IPS-18a (cell line): ENCODE measurements at regions not wholly inside any gene's neighbourhood (a gene's known extent, or its start where the extent isn't known, plus 50 kb on each side); places are given as distances from the start of the nearest gene placed in this dataset.

ENCODE experiments used
- H3K27ac ChIP-seq: one replicate; pipeline ENCODE4 v1.5.1; 2013; ENCODE audit warnings: low read length
- H3K27me3 ChIP-seq: one replicate; pipeline ENCODE4 v1.6.1; 2013; ENCODE audit warnings: mild to moderate bottlenecking, low read length; ENCODE audit not compliant: control insufficient read depth, insufficient read depth
- H3K36me3 ChIP-seq: one replicate; pipeline ENCODE4 v1.6.1; 2013; ENCODE audit warnings: low read depth, low read length; ENCODE audit not compliant: control insufficient read depth
- H3K4me1 ChIP-seq: one replicate; pipeline ENCODE4 v1.6.1; 2013; ENCODE audit warnings: low read depth, low read length; ENCODE audit not compliant: control insufficient read depth
- H3K4me3 ChIP-seq: one replicate; pipeline ENCODE4 v1.5.1; 2013; ENCODE audit warnings: low read length
- H3K9ac ChIP-seq: one replicate; pipeline ENCODE4 v1.6.1; 2013; ENCODE audit warnings: mild to moderate bottlenecking, low read length, moderate library complexity
- H3K9me3 ChIP-seq: one replicate; pipeline ENCODE4 v1.6.1; 2013; ENCODE audit warnings: low read depth, low read length; ENCODE audit not compliant: control insufficient read depth

DNA sequence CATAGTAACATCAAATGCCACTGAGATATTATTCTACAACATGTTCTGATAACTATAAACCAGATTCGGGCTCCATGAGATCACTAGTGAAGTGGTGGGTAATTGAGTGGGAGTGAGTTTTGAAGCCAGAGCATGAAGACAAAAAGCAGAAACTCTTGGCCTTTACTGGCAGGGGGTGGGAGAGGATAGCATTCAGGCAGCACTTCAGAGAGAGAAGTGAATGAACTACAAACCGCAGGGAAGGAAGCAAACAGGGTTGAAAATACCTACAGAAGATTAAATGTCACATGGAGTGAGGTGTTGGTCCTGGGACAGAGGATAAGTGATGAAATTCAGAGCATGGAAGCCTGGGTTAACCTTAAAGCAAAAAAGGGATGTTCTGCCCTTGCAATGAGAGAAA is 250.0 kb downstream of the EPM2A start:
- Histone ChIP-seq H3K36me3 (no peaks in the 10 kb centered on the region), H3K9me3 (no peaks in the 10 kb centered on the region), H3K4me1 (no peaks in the 10 kb centered on the region), H3K27ac (no peak overlapping the region), H3K9ac (no peak overlapping the region), H3K4me3 (no peak overlapping the region), H3K27me3 (no peaks in the 10 kb centered on the region)

DNA sequence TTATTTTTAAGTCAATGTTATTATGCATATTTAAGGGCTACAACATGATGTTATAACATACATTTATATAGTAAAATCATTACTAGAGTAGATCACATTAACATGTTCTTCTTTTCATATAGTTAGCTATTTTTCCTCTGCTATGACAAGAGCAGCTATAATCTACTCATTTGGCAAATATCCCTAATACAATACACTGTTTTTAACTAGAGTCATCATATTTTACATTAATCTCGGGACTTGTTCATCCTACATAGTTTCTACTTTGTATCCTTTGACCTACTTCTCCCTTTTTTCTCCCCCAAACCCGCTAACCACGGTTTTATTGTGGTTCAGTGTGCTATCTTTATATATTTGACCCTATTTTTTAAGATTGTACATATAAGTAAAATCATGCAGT is 249.0 kb downstream of the EPM2A start:
- no peak overlapping the region for H3K4me3 ChIP-seq
- H3K9me3 ChIP-seq = no peaks in the 10 kb centered on the region
- H3K4me1 ChIP-seq = no peaks in the 10 kb centered on the region
- H3K36me3 ChIP-seq = no peaks in the 10 kb centered on the region
- no peak overlapping the region for H3K9ac ChIP-seq
- no peak overlapping the region for H3K27ac ChIP-seq
- H3K27me3 ChIP-seq = no peaks in the 10 kb centered on the region

DNA sequence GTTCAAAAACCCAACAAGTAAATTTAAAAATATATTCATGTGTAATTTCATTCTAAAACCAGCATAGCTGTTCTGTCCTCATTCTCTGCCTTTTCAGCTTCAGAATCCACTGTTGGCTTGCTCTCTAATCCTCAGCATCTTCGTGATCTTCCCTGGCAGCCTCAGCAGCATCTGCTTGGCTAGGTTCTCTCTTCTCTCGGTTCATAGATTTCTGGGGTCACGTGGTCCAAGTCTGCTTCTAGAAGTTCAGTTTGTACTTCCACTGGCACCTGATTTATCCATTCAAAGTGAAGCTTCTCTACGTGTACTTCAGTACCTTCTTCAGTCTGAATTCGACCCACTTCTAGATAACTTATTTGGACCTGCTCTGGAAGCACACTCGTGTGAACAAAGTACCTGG is 245.7 kb downstream of the EPM2A start:
- Histone ChIP-seq H3K27ac (no peak overlapping the region), H3K36me3 (no peaks in the 10 kb centered on the region), H3K9me3 (no peaks in the 10 kb centered on the region), H3K4me3 (no peak overlapping the region), H3K9ac (no peak overlapping the region), H3K4me1 (no peaks in the 10 kb centered on the region), H3K27me3 (no peaks in the 10 kb centered on the region)

- no peaks in the 10 kb centered on the region for H3K36me3 ChIP-seq
- H3K27ac ChIP-seq = no peak overlapping the region
- no peaks in the 10 kb centered on the region for H3K27me3 ChIP-seq
- no peak overlapping the region for H3K4me3 ChIP-seq
- no peaks in the 10 kb centered on the region for H3K4me1 ChIP-seq
- H3K9me3 ChIP-seq = no peaks in the 10 kb centered on the region
- no peak overlapping the region for H3K9ac ChIP-seq
Observed at GRCh38 chr6:145490068-145490467, 245.3 kb downstream of the EPM2A start.

DNA sequence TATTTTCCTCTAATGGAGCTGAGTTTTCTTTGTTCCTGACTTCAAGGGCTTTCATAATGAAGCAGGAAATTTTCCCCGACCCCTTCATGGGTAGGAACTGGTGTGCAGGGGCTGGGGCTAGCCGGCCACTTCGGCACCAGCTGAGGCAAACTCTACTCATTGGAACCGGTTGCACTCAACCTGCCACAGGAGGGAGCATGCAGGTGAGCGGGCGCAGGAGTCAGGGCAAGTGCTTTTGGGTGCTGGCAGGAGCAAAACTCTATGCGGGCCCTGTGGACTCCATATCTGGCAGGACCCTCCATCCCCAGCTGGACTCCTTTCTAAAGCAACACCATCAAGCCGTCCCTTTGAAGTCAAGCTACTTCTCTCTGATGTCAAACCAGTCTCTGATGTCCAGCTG is 244.2 kb downstream of the EPM2A start:
- Histone ChIP-seq H3K4me1 (no peaks in the 10 kb centered on the region), H3K27me3 (no peaks in the 10 kb centered on the region), H3K9me3 (no peaks in the 10 kb centered on the region), H3K9ac (no peak overlapping the region), H3K36me3 (no peaks in the 10 kb centered on the region), H3K4me3 (no peak overlapping the region), H3K27ac (no peak overlapping the region)

DNA sequence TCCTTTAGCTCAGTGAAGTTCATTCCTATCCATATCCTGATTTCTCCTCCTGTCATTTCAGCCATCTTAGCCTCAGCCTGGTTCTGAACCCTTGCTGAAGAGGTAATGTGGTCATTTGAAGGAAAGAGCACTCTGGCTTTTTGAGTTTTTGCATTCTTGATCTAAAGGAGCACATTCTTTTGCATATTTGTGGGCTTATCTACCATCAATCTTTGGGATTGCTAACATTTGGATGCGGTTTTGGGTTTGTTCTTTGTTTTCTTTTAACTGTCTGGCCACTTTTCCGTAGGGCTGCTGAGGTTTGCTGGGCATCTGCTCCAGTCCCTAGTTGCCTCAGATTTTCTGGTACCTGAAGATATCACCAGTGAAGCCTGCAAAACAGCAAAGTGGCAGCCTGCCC is 238.3 kb downstream of the EPM2A start:
- Histone ChIP-seq H3K4me1 (no peaks in the 10 kb centered on the region), H3K36me3 (no peaks in the 10 kb centered on the region), H3K9ac (no peak overlapping the region), H3K27ac (no peak overlapping the region), H3K9me3 (no peaks in the 10 kb centered on the region), H3K27me3 (no peaks in the 10 kb centered on the region), H3K4me3 (no peak overlapping the region)

GRCh38 chr6:145498425-145498824 is 236.9 kb downstream of the EPM2A start:
- Histone ChIP-seq H3K9ac (no peak overlapping the region), H3K9me3 (no peaks in the 10 kb centered on the region), H3K36me3 (no peaks in the 10 kb centered on the region), H3K4me3 (no peak overlapping the region), H3K27me3 (no peaks in the 10 kb centered on the region), H3K27ac (no peak overlapping the region), H3K4me1 (no peaks in the 10 kb centered on the region)

- Histone ChIP-seq H3K36me3 (no peaks in the 10 kb centered on the region), H3K9ac (no peak overlapping the region)
Observed at GRCh38 chr6:145502416-145502815, 232.9 kb downstream of the EPM2A start.

DNA sequence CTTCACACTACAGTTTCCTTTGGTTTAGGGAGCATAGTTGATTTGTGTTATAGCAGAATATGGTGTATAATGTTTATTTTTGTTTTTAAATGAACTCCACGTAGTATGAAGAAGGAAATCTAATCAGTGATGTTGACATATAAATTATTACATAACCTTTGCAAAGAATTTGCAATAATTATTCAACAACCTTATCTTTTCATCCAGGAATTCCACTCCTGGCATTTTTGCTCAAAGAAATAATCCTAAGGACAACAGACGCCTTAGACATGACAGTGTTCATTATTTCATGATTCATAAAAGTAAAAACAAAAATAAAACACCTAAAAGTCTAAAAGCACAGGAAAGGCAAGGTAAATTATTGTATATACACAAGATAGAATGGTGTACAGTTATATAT is 229.2 kb downstream of the EPM2A start:
- H3K9me3 ChIP-seq = no peaks in the 10 kb centered on the region
- H3K4me3 ChIP-seq = no peak overlapping the region
- H3K4me1 ChIP-seq = no peaks in the 10 kb centered on the region
- H3K27ac ChIP-seq = no peak overlapping the region
- no peak overlapping the region for H3K9ac ChIP-seq
- H3K27me3 ChIP-seq = no peaks in the 10 kb centered on the region
- no peaks in the 10 kb centered on the region for H3K36me3 ChIP-seq

More at GRCh38 chr6:145502416-145502815, 232.9 kb downstream of the EPM2A start:
- H3K27me3 ChIP-seq = no peaks in the 10 kb centered on the region
- H3K4me1 ChIP-seq = no peaks in the 10 kb centered on the region
- no peak overlapping the region for H3K4me3 ChIP-seq
- H3K9me3 ChIP-seq = no peaks in the 10 kb centered on the region
- no peak overlapping the region for H3K27ac ChIP-seq

DNA sequence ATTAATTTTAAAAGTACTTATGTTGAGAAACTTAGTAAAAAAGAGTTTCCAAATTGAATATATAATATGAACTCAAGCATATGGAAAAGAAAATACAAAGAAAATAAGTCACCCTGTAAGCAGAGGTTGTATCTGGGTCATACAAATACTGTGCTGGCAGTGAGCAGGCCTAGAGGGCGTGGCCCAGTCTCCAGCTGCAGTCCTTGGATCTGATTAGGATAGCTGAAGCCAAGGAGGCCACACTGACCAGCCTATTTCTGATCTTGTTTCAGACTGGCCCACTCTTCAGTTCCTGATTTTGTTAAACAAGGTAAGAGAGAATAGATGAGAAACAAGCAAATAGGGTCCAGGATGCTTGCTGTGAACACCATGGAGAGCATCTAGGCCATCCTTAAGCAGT is 228.8 kb downstream of the EPM2A start:
- H3K4me1 ChIP-seq = no peaks in the 10 kb centered on the region
- H3K27me3 ChIP-seq = no peaks in the 10 kb centered on the region
- H3K27ac ChIP-seq = no peak overlapping the region
- no peak overlapping the region for H3K4me3 ChIP-seq
- no peaks in the 10 kb centered on the region for H3K36me3 ChIP-seq
- H3K9me3 ChIP-seq = no peaks in the 10 kb centered on the region
- no peak overlapping the region for H3K9ac ChIP-seq

DNA sequence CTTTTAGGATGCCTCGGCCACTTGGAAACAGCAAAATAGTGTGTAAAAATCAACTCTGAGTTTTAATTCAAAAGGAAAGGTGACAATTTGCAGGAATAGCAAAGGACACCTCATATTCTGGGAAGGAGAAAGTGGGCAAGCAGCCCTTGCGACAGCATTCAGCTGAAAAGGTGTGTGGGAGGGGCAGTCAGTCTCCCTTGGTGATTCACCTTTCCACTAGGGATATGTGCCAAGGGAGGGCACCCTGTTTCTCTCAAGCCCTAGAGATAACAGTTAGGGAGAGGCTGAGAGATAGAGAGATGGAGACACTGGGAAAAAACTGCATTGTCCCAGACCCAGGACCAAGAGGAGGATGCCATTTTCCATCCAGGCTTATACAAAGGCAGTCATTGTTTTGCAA is 228.1 kb downstream of the EPM2A start:
- no peak overlapping the region for H3K9ac ChIP-seq
- H3K4me3 ChIP-seq = no peak overlapping the region
- no peaks in the 10 kb centered on the region for H3K27me3 ChIP-seq
- H3K27ac ChIP-seq = no peak overlapping the region
- no peaks in the 10 kb centered on the region for H3K4me1 ChIP-seq
- no peaks in the 10 kb centered on the region for H3K36me3 ChIP-seq
- H3K9me3 ChIP-seq = no peaks in the 10 kb centered on the region

GRCh38 chr6:145508107-145508506 is 227.2 kb downstream of the EPM2A start:
- Histone ChIP-seq H3K4me1 (no peaks in the 10 kb centered on the region), H3K27me3 (no peaks in the 10 kb centered on the region), H3K9ac (no peak overlapping the region), H3K36me3 (no peaks in the 10 kb centered on the region), H3K4me3 (no peak overlapping the region), H3K27ac (no peak overlapping the region), H3K9me3 (no peaks in the 10 kb centered on the region)
